ENCODE measurements at regions not wholly inside any gene's neighbourhood (a gene's known extent, or its start where the extent isn't known, plus 50 kb on each side); places are given as distances from the start of the nearest gene placed in this dataset.

DNA sequence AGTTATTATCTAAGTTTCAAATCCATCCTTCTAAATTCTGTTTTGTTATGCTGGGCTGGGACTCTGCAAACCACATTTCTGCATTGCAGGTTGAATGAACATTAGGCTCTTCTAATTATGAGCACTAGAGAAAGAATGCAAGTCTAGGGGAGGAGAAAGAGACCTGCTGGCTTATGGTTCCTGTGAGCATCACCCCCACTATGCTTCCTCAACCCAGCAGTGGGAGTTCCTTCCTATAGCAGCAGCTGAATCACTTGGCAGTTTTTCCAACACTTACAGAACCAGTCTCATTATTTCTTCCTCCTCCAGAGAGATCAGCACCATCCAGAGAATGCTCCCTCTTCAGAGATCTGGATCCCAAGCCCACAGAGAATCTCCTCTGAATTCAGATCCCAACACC lies 297.7 kb upstream of the CLEC14A start:
- ChIA-PET POLR2A (ENCODE audit: partially characterized antibody) (no interaction called here), CTCF (ENCODE audit: partially characterized antibody) (no interaction called here)
- no peak for DNase-seq (ENCODE audit: low read depth in 1 of 2, low spot score in 2 of 2)
- FAIRE-seq: no peak
- Histone ChIP-seq H3K79me1 (ENCODE audit: low read depth, low read length) (no peaks in the 10 kb centered on the region), H4K5ac (ENCODE audit: insufficient read length, low read depth, low read length) (no peak overlapping the region), H3K9ac (replicated peaks in 1 of 4; ENCODE audit: extremely low read depth in 1 of 4, low read depth in 3 of 4, low read length in 3 of 4) (no peak overlapping the region), H3K4me3 (ENCODE audit: extremely low read depth in 1 of 4, insufficient read depth in 2 of 4, low read depth in 3 of 4, low read length in 4 of 4) (no peak overlapping the region), H2BK20ac (ENCODE audit: low read length) (no peak overlapping the region), H4K8ac (ENCODE audit: extremely low read depth, insufficient read depth, low read length) (no peak overlapping the region), H3K23me2 (ENCODE audit: low read depth, low read length) (no peaks in the 10 kb centered on the region), H3K23ac (ENCODE audit: insufficient read length) (no peak overlapping the region), H2AK5ac (ENCODE audit: low read depth, low read length) (no peak overlapping the region), H3K27me3 (replicated peaks in 1 of 4; ENCODE audit: control insufficient read depth in 3 of 4, extremely low read depth in 1 of 4, insufficient read depth in 3 of 4, low read length in 3 of 4) (no peaks in the 10 kb centered on the region), H3K14ac (ENCODE audit: insufficient read length) (no peak overlapping the region), H3K4ac (replicated peaks; ENCODE audit: insufficient read length, low read depth, low read length) (no peak overlapping the region), H3K56ac (replicated peaks; ENCODE audit: insufficient read length, low read depth, low read length) (no peak overlapping the region), H3K27ac (ENCODE audit: low read depth, low read length) (no peak overlapping the region), H2AFZ (ENCODE audit: low read length) (no peak overlapping the region), H2BK12ac (ENCODE audit: low read depth, low read length) (no peak overlapping the region), H2BK120ac (replicated peaks; ENCODE audit: low read depth, low read length) (no peak overlapping the region), H4K91ac (replicated peaks; ENCODE audit: insufficient read length, low read length) (no peak overlapping the region), H2BK5ac (ENCODE audit: low read depth, low read length) (no peak overlapping the region), H4K20me1 (replicated peaks in 1 of 2; ENCODE audit: control insufficient read depth in 1 of 2, insufficient read depth in 2 of 2, low read length in 2 of 2) (no peaks in the 10 kb centered on the region), H3K36me3 (ENCODE audit: control insufficient read depth in 2 of 4, insufficient read depth in 4 of 4, low read length in 3 of 4) (no peaks in the 10 kb centered on the region), H3K4me1 (replicated peaks in 1 of 4; ENCODE audit: control insufficient read depth in 3 of 4, insufficient read depth in 4 of 4, low read length in 3 of 4) (no peaks in the 10 kb centered on the region), H3K79me2 (ENCODE audit: control insufficient read depth in 1 of 2, insufficient read depth in 2 of 2, low read length in 2 of 2) (no peaks in the 10 kb centered on the region), H2BK15ac (ENCODE audit: low read length) (no peak overlapping the region), H3K4me2 (ENCODE audit: insufficient read depth in 1 of 2, low read depth in 2 of 2, low read length in 2 of 2) (no peak overlapping the region), H3K18ac (ENCODE audit: extremely low read depth, low read length) (no peak overlapping the region), H3K9me3 (ENCODE audit: insufficient read depth in 2 of 2, low read depth in 1 of 2, low read length in 1 of 2) (peaks cover under 1 to 2% of the 10 kb centered on the region in 2 experiments; a peak in 2 of 4 replicates)
- TF ChIP-seq, protein P1, sequence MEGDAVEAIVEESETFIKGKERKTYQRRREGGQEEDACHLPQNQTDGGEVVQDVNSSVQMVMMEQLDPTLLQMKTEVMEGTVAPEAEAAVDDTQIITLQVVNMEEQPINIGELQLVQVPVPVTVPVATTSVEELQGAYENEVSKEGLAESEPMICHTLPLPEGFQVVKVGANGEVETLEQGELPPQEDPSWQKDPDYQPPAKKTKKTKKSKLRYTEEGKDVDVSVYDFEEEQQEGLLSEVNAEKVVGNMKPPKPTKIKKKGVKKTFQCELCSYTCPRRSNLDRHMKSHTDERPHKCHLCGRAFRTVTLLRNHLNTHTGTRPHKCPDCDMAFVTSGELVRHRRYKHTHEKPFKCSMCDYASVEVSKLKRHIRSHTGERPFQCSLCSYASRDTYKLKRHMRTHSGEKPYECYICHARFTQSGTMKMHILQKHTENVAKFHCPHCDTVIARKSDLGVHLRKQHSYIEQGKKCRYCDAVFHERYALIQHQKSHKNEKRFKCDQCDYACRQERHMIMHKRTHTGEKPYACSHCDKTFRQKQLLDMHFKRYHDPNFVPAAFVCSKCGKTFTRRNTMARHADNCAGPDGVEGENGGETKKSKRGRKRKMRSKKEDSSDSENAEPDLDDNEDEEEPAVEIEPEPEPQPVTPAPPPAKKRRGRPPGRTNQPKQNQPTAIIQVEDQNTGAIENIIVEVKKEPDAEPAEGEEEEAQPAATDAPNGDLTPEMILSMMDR (IDR thresholded peaks at IDR 0.05; ENCODE audit: control extremely low read depth in 1 of 3, insufficient read depth in 1 of 3, low read depth in 1 of 3, low read length in 3 of 3): no peak
- TF ChIP-seq BCL11A (IDR thresholded peaks at IDR 0.05; ENCODE audit: low read depth in 2 of 2, low read length in 2 of 2): no peak
- no peak for TF ChIP-seq EZH2 (IDR thresholded peaks at IDR 0.05; ENCODE audit: low read depth, low read length, severe bottlenecking)
- no peak for TF ChIP-seq GABPA (IDR thresholded peaks at IDR 0.05; ENCODE audit: borderline replicate concordance, insufficient read depth, low read length)

All from H1 (cell line).